Stomach (tissue), 8 donors: ENCODE measurements at regions not wholly inside any gene's neighbourhood (a gene's known extent, or its start where the extent isn't known, plus 50 kb on each side); places are given as distances from the start of the nearest gene placed in this dataset.
"Not testable (repeated sequence)": the region's sequence is repeated elsewhere in the genome, so short reads cannot be mapped to it uniquely, and the experiment has no call there.

Experiments
- DNase-seq, 2 donors: peaks; one replicate each; pipeline versions ENCODE4 v3.0.0 to v3.0.0-alpha.2; 2013 to 2019
- H3K27ac ChIP-seq, 5 donors: fragments of 200-600 bp in 4 of 5; sonication (generic) in 4 of 5; one replicate each; pipeline ENCODE4 v1.5.1; 2013 to 2019; ENCODE audit warnings: mild to moderate bottlenecking in 1 of 5, moderate library complexity in 1 of 5
- H3K27me3 ChIP-seq, 3 donors: fragments of 200-600 bp; sonication (generic); one replicate each; pipeline ENCODE4 v1.5.1; 2017 to 2019; ENCODE audit warnings: mixed run types in 1 of 3
- H3K36me3 ChIP-seq, 4 donors: fragments of 200-600 bp; sonication (generic); 1 replicate in 3 of 4; 2 replicates in 1 of 4; pipeline ENCODE4 v1.5.1; 2016 to 2019
- H3K4me1 ChIP-seq, 4 donors: fragments of 200-600 bp; sonication (generic); one replicate each; pipeline ENCODE4 v1.5.1; 2016 to 2019
- H3K4me3 ChIP-seq, 4 donors: fragments of 200-600 bp; sonication (generic) in 3 of 4; one replicate each; pipeline ENCODE4 v1.5.1; 2016 to 2019; ENCODE audit warnings: mild to moderate bottlenecking in 1 of 4
- H3K9me3 ChIP-seq, 4 donors: fragments of 200-600 bp; sonication (generic); one replicate each; pipeline ENCODE4 v1.5.1; 2016 to 2019
- CTCF ChIP-seq, 7 experiments: fragments of 450-650 bp in 4 of 7; fragments of 200-600 bp in 3 of 7; sonication (generic) in 3 of 7; IDR thresholded peaks; one replicate each; pipeline ENCODE4 v1.5.1; 2016 to 2019; ENCODE audit warnings: antibody characterized with exemption in 7 of 7, control low read depth in 2 of 7, mild to moderate bottlenecking in 1 of 7
- EP300 ChIP-seq: sonication (generic); formaldehyde crosslinking; IDR thresholded peaks from one replicate; pipeline ENCODE4 v1.6.1; 2017; ENCODE audit warnings: antibody characterized with exemption
- POLR2A ChIP-seq, 4 donors: fragments of 450-650 bp; IDR thresholded peaks; one replicate each; pipeline ENCODE4 v1.6.1; 2016; ENCODE audit warnings: antibody characterized with exemption in 4 of 4, control low read depth in 2 of 4, mild to moderate bottlenecking in 1 of 4, moderate library complexity in 1 of 4
- POLR2AphosphoS5 ChIP-seq, 3 donors: sonication (generic); formaldehyde crosslinking; IDR thresholded peaks; one replicate each; pipeline ENCODE4 v1.6.1; 2016; ENCODE audit warnings: antibody characterized with exemption in 3 of 3
- WGBS, 5 donors: extraction: QIAGEN DNeasy Blood & Tissue Kit in 3 of 5; methylation state at CpG; one replicate each; pipeline versions ENCODE4 v1.1.5 to v1.1.7; 2013 to 2018; 5-methylcytosine and 5-hydroxymethylcytosine counted together
- intact Hi-C: fragments of 100-400 bp; cut with DNase I; formaldehyde crosslinking; loops from one replicate; pipeline ENCODE4 v1.15.1; 2023; ENCODE audit warnings: low total_unique reads
- donor health status: healthy with polysubstance abuse.
- donor health status: Bipolar disorder and iron deficiency.
- donor health status: healthy.

DNA sequence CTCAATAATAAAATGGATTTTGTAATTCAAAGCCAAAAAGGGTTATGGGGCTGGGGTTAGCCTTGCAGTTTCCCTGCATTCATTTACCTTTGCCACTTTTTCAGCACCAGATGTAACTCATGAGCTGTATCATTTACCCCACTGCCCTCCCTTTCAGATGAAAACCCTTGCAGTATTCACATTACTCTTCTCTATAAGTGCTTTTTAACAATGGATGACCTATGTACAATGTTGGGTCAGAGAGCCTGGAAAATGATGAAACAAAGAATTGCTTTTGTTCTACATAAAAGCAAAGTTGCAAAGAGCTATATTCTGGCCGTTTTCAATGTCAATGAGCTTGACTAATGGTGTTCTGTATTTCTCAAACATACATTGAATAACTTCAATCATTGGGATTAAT is 189.7 kb downstream of the TMEM26 start:
- no peak for TF ChIP-seq CTCF (IDR thresholded peaks at IDR 0.05)
- TF ChIP-seq POLR2AphosphoS5 (IDR thresholded peaks at IDR 0.05): no peak
- TF ChIP-seq EP300: no peak
- no peak for TF ChIP-seq POLR2A (IDR thresholded peaks at IDR 0.05)
- no peak for DNase-seq
- no peaks in the 10 kb centered on the region for H3K9me3 ChIP-seq
- no peak overlapping the region for H3K27ac ChIP-seq
- H3K36me3 ChIP-seq: no peaks in the 10 kb centered on the region
- H3K27me3 ChIP-seq: no peaks in the 10 kb centered on the region
- H3K4me1 ChIP-seq: no peaks in the 10 kb centered on the region
- no peak overlapping the region for H3K4me3 ChIP-seq
- intact Hi-C loops: no loop called here
- 42 to 63% (median 49%) methylated on average over 1 of the region's 1 CpG for WGBS, 5 donors

GRCh38 chr10:61262486-61263261 is 190.5 kb downstream of the TMEM26 start:
- H3K27me3 ChIP-seq: no peaks in the 10 kb centered on the region
- no peaks in the 10 kb centered on the region for H3K36me3 ChIP-seq
- TF ChIP-seq POLR2A (IDR thresholded peaks at IDR 0.05) (no peak), POLR2AphosphoS5 (IDR thresholded peaks at IDR 0.05) (no peak), EP300 (no peak), CTCF (IDR thresholded peaks at IDR 0.05) (no peak)
- no peaks in the 10 kb centered on the region for H3K9me3 ChIP-seq
- no peaks in the 10 kb centered on the region for H3K4me1 ChIP-seq
- H3K27ac ChIP-seq: no peak overlapping the region
- H3K4me3 ChIP-seq: no peak overlapping the region
- 57 to 72% (median 67%) methylated on average over 3 of the region's 3 CpGs for WGBS, 5 donors
- no peak for DNase-seq
- intact Hi-C loops: no loop called here

DNA sequence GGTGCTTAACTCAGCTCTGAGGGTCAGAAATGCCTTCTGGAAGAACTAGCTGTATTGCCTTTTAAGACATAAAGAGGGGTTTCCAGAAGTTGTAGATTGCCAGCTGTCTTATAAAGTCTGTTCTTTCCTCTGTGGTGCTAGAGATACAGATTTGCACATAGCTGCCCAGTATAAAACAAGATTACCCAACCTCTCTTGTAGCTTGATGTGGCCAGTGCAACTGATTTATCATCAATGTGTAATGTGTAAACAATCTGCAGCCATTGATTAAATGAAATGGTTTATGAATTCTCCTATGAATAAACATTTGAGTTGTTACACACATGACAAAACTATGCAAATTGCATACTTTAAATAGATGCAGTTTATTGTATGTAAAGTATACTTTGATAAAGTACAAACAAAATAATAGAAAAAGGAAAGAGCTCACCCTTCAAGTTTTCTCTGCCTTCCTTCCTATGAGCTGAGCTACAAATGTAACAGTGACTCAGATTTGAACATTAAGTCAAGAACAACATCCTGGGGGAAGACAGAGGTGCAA is 195.2 kb downstream of the TMEM26 start:
- peaks cover 0 to 12% (median 4%) of the 10 kb centered on the region in 4 donors for H3K9me3 ChIP-seq
- H3K36me3 ChIP-seq: no peaks in the 10 kb centered on the region
- DNase-seq: no peak
- H3K4me1 ChIP-seq: no peaks in the 10 kb centered on the region
- H3K4me3 ChIP-seq: no peak overlapping the region
- H3K27me3 ChIP-seq: no peaks in the 10 kb centered on the region
- intact Hi-C loops: no loop called here
- no peak overlapping the region for H3K27ac ChIP-seq
- TF ChIP-seq POLR2AphosphoS5 (IDR thresholded peaks at IDR 0.05) (no peak), CTCF (IDR thresholded peaks at IDR 0.05) (no peak), EP300 (no peak), POLR2A (IDR thresholded peaks at IDR 0.05) (no peak)

DNA sequence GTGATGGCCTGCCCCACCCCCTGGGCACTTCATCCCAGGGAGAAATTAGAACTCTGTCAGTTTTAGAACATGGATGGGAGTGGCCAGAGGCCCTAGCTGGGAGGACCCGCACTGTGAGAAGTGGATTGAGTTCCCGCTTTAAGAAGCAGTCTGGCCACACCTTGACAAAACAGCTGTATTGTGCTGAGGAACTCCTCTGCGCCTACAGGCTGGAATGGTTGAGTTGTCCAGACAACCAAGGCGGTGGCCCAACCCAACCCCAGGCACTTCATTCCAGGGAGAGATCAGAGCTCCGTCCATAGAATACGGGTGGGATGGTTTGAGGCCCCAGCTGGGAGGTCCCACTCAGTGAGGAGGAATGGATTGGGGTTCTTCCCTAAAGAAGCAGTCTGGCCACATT is 196.0 kb downstream of the TMEM26 start:
- Histone ChIP-seq H3K4me1 (no peaks in the 10 kb centered on the region), H3K9me3 (peaks cover 0 to 14% (median 4%) of the 10 kb centered on the region in 4 donors), H3K4me3 (no peak overlapping the region), H3K27ac (no peak overlapping the region), H3K36me3 (no peaks in the 10 kb centered on the region), H3K27me3 (no peaks in the 10 kb centered on the region)
- TF ChIP-seq POLR2AphosphoS5 (IDR thresholded peaks at IDR 0.05) (no peak), POLR2A (IDR thresholded peaks at IDR 0.05) (no peak), CTCF (IDR thresholded peaks at IDR 0.05) (no peak), EP300 (no peak)
- intact Hi-C loops: no loop called here
- WGBS, 5 donors: 91 to 97% (median 94%) methylated on average over 6 of the region's 6 CpGs
- no peak for DNase-seq

GRCh38 chr10:61252326-61252725 is 200.9 kb downstream of the TMEM26 start:
- H3K36me3 ChIP-seq, H3K27ac ChIP-seq, H3K27me3 ChIP-seq, intact Hi-C loops, DNase-seq, H3K4me1 ChIP-seq, H3K4me3 ChIP-seq: not testable (repeated sequence)
- 62 to 92% (median 84%) methylated on average over 1 of the region's 1 CpG for WGBS, 5 donors
- H3K9me3 ChIP-seq: peaks cover 0 to 14% (median 4%) of the 10 kb centered on the region in 4 donors
